Body of pancreas (tissue), 4 donors: ENCODE measurements at regions not wholly inside any gene's neighbourhood (a gene's known extent, or its start where the extent isn't known, plus 50 kb on each side); places are given as distances from the start of the nearest gene placed in this dataset.

Experiments
- CTCF ChIP-seq, 7 experiments: fragments of 450-650 bp in 4 of 7; fragments of 200-600 bp in 3 of 7; sonication (generic) in 3 of 7; IDR thresholded peaks; one replicate each; pipeline ENCODE4 v1.5.1; 2016 to 2019; ENCODE audit warnings: antibody characterized with exemption in 7 of 7
- POLR2A ChIP-seq, 3 donors: fragments of 450-650 bp; IDR thresholded peaks; one replicate each; pipeline ENCODE4 v1.6.1; 2016; ENCODE audit warnings: antibody characterized with exemption in 3 of 3, mild to moderate bottlenecking in 2 of 3

DNA sequence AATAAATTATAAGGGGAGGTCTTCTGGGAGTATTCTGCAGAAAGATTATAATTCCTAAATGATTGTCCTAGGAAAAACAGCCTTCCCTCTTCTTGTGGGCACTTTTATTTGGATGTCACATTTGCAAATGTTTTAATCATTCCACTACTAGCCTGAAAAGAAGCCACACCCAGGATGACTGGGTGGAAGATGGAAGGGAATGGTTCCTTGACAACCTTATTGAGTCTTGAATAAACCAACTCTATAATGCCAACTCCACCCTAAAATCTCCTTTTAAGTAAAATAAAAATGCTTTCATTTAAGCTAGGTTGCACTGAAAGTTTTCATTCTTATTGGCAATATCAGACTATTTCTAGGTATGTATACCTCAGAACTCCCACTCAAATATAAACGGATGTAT is 494.6 kb downstream of the RFC3 start:
- TF ChIP-seq CTCF (IDR thresholded peaks at IDR 0.05) (no peak), POLR2A (IDR thresholded peaks at IDR 0.05) (no peak)
